Activated CD8-positive, alpha-beta T cell treated with anti-CD3 and anti-CD28 coated beads for 36 hours (primary cell): ENCODE measurements at regions not wholly inside any gene's neighbourhood (a gene's known extent, or its start where the extent isn't known, plus 50 kb on each side); places are given as distances from the start of the nearest gene placed in this dataset.

Experiments used
- ATAC-seq: fragments of 200-7000 bp; cut with Tn5 transposase; one replicate; pipeline ENCODE4 v1.10.0; 2021; ENCODE audit warnings: mild to moderate bottlenecking, moderate library complexity
- CTCF ChIA-PET: fragments of 350-600 bp; sonication (Branson Sonifier 250); formaldehyde crosslinking; loops from one replicate; lab custom pipeline; 2021; ENCODE audit warnings: antibody characterized with exemption; lab: Charles Lee
- POLR2A ChIA-PET: fragments of 350-600 bp; sonication (Branson Sonifier 250); formaldehyde crosslinking; loops from one replicate; lab custom pipeline; 2021; ENCODE audit warnings: antibody characterized with exemption; lab: Charles Lee
- DNase-seq: peaks from one replicate; pipeline ENCODE4 v3.0.0-alpha.2; 2020
- H3K27ac Mint-ChIP-seq: one replicate; pipeline ENCODE4 v1.8.0; 2021; ENCODE audit warnings: mild to moderate bottlenecking, mixed read lengths
- H3K27me3 Mint-ChIP-seq: one replicate; pipeline ENCODE4 v1.8.0; 2021; ENCODE audit warnings: mixed read lengths
- H3K36me3 Mint-ChIP-seq: one replicate; pipeline ENCODE4 v1.8.0; 2021; ENCODE audit warnings: low read depth, mixed read lengths
- H3K4me1 Mint-ChIP-seq: one replicate; pipeline ENCODE4 v1.8.0; 2021; ENCODE audit warnings: low read depth, mixed read lengths
- H3K4me3 Mint-ChIP-seq: one replicate; pipeline ENCODE4 v1.8.0; 2021; ENCODE audit warnings: mild to moderate bottlenecking, moderate library complexity, mixed read lengths
- H3K9me3 Mint-ChIP-seq: one replicate; pipeline ENCODE4 v1.8.0; 2021; ENCODE audit warnings: mixed read lengths
- intact Hi-C: fragments of 100-400 bp; cut with micrococcal nuclease; formaldehyde crosslinking; loops from one replicate; pipeline ENCODE4 v1.10.0; 2022
- TF ChIP-seq, protein P1 (sequence below): fragments of 200-600 bp; IDR thresholded peaks from one replicate; pipeline ENCODE4 v1.8.0; 2022; ENCODE audit warnings: antibody characterized with exemption, mild to moderate bottlenecking

DNA sequence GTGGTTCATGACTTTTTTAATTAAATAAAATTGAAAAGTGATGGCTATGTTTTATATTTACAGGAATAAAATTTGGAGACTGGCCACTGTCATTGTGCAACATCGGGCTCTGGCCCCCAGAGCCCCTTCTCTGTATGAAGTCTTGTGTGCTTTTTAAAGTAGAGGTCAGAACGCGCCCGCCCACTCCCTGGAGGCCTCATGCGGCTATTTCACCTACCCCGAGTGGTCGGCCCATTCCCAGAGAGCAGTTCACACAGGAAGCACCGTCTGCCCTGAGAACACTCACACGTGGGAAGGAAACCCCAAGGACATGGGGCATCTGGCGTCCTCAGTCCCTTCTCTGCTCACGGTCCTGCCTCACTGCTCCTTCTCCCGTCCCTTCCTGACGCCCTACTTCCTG, 296.9 kb upstream of the SALL3 start:
- DNase-seq: no peak
- TF ChIP-seq, protein P1, sequence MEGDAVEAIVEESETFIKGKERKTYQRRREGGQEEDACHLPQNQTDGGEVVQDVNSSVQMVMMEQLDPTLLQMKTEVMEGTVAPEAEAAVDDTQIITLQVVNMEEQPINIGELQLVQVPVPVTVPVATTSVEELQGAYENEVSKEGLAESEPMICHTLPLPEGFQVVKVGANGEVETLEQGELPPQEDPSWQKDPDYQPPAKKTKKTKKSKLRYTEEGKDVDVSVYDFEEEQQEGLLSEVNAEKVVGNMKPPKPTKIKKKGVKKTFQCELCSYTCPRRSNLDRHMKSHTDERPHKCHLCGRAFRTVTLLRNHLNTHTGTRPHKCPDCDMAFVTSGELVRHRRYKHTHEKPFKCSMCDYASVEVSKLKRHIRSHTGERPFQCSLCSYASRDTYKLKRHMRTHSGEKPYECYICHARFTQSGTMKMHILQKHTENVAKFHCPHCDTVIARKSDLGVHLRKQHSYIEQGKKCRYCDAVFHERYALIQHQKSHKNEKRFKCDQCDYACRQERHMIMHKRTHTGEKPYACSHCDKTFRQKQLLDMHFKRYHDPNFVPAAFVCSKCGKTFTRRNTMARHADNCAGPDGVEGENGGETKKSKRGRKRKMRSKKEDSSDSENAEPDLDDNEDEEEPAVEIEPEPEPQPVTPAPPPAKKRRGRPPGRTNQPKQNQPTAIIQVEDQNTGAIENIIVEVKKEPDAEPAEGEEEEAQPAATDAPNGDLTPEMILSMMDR: no peak
- Mint-ChIP-seq H3K27ac (no peak overlapping the region), H3K27me3 (no peaks in the 10 kb centered on the region), H3K9me3 (no peaks in the 10 kb centered on the region), H3K4me1 (no peaks in the 10 kb centered on the region), H3K36me3 (no peaks in the 10 kb centered on the region), H3K4me3 (no peak overlapping the region)
- intact Hi-C loops: no loop called here
- POLR2A ChIA-PET: no interaction called here
- CTCF ChIA-PET: no interaction called here
- no peak for ATAC-seq

DNA sequence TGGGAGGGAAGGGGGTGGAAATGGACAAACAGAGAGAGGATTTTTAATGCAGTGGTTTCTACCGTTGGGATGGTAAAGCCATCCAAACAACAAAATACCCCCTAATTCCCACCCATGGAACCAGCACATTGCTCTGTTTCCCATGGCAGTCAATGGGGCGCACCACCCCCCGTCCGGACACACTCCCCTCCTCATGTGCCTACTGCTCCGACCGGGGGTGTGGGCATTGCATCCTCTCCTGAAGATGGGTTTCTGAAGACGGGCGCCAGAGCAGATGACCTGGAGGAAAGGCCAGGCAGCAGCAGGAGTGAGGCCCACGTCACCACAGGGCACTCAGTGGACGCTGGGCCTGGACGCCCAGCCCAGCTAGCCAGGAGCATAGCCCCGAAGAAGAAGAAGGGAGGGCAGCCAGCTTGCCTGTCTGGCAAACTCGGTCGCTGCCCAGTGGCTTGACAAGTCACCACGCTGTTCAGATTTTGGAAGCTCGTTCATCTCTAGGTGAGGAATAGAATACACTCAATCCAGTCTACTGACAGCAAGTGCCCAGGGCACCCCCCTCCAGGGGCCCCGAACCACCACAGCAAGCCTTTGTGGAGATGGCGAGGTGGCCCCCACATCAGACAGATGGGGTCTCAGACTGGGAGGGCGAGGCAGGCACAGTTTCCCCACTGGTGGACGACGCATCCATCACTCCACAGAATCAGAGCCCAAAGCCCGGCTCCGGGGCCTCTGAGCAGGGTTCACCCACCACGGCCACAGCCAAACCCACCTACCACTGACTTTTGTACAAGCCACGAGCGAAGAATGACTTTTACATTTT, 296.2 kb upstream of the SALL3 start:
- Mint-ChIP-seq H3K4me3 (no peak overlapping the region), H3K27me3 (no peaks in the 10 kb centered on the region), H3K36me3 (no peaks in the 10 kb centered on the region), H3K9me3 (no peaks in the 10 kb centered on the region), H3K4me1 (no peaks in the 10 kb centered on the region), H3K27ac (no peak overlapping the region)
- intact Hi-C loops: no loop called here
- TF ChIP-seq, protein P1: no peak
- CTCF ChIA-PET: no interaction called here
- ATAC-seq (no peak), DNase-seq (no peak)
- POLR2A ChIA-PET: no interaction called here

DNA sequence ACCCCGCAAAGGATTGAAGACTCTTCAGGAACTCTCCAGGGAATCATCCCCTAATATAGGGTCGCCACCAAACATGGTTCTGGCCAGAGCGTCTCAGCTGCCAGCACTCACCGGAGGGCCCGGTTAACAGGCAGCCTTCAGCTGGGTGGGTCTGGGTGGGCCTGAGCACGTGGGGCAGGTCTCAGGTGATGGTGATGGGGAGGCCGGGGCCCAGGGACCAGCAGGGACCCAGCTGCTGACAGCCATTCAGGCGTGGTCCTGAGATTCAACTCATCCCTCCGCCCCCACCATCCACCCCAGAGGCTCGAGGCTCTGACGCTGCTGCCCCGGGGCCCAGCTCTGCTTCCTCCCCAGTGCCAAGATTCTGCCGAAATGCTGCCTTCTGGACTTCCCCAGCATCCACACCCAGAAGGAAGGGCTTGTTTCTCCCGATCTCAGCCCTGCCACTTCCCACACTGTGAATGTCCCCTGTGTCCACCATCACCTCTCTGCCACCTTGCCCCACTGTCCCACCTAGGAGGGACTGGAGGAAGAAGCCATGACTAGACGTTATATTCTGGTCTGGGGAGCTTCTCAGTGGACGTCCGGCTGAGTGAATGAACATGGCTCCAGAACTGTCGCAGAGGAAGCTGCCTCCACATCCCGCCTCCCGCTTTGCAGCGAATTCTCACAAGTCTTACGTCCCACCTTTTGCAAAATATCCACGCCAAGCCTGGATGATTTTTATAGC, 294.2 kb upstream of the SALL3 start:
- ChIA-PET CTCF (no interaction called here), POLR2A (no interaction called here)
- Mint-ChIP-seq H3K27ac (no peak overlapping the region), H3K36me3 (no peaks in the 10 kb centered on the region), H3K27me3 (no peaks in the 10 kb centered on the region), H3K4me3 (no peak overlapping the region), H3K4me1 (no peaks in the 10 kb centered on the region), H3K9me3 (no peaks in the 10 kb centered on the region)
- TF ChIP-seq, protein P1: no peak
- no peak for ATAC-seq
- no peak for DNase-seq
- intact Hi-C loops: no loop called here

DNA sequence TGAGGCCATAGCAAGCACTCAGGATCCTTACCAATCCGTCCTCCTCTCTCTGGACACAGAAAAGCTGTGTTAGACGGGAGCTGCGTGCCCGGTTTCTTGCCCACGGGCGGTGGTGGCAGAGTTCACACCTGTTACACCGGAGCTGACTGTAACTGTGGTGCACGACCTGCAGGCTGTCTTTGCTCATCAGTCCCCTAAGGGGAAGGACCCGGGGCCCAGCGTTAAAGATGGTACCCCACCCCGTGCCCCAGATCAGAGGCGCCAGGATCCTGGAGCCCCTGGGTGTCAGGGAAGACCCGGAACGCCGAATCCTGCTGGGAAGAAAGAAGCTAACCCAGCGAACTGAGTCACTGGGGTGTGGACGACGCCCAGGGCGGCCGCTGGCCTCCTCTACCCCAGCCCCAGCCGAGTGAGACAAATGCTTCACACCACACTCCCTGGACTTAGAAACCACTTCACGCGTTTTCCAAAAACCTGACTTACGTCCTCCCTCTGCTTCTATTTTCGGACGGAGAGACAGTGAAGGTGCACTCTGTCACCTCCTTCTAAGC, 293.6 kb upstream of the SALL3 start:
- ATAC-seq (no peak), DNase-seq (no peak)
- Mint-ChIP-seq H3K4me1 (no peaks in the 10 kb centered on the region), H3K27ac (no peak overlapping the region), H3K36me3 (no peaks in the 10 kb centered on the region), H3K9me3 (no peaks in the 10 kb centered on the region), H3K4me3 (no peak overlapping the region), H3K27me3 (no peaks in the 10 kb centered on the region)
- ChIA-PET POLR2A (no interaction called here), CTCF (no interaction called here)
- intact Hi-C loops: no loop called here
- TF ChIP-seq, protein P1: no peak
